Adipose tissue (tissue), 3 donors: ENCODE measurements at regions not wholly inside any gene's neighbourhood (a gene's known extent, or its start where the extent isn't known, plus 50 kb on each side); places are given as distances from the start of the nearest gene placed in this dataset.

Experiments
- H3K27ac ChIP-seq: one replicate; pipeline ENCODE4 v1.5.1; 2013; ENCODE audit warnings: low read depth, low read length
- WGBS, 3 donors: extraction: QIAGEN DNeasy Blood & Tissue Kit; methylation state at CpG; one replicate each; pipeline ENCODE4 v1.1.7; 2013; 5-methylcytosine and 5-hydroxymethylcytosine counted together
- donor health status: healthy with polysubstance abuse.
- donor health status: Bipolar disorder and iron deficiency.
- donor health status: healthy.

DNA sequence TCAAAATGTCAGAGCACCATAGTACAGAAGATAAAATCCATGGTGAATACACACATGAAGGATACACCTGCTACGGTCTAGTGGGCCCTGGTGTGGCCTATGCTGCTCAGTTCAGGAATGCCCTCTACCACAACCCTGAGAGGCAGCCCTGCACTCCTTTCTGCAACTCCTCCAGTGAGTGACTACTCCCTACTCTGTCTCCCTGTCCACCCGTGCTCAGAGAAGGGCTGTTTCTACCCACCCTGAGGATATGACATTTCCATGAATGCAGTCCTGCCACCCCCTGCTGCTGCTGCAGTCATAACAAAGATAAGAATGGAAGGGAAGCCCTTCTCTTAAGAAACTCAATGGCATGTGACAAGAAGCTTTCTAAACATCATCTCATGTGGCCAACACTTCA is 137.0 kb downstream of the EN1 start:
- H3K27ac ChIP-seq = no peak overlapping the region
- 51 to 60% (median 52%) methylated on average over 2 of the region's 2 CpGs for WGBS, 3 donors

DNA sequence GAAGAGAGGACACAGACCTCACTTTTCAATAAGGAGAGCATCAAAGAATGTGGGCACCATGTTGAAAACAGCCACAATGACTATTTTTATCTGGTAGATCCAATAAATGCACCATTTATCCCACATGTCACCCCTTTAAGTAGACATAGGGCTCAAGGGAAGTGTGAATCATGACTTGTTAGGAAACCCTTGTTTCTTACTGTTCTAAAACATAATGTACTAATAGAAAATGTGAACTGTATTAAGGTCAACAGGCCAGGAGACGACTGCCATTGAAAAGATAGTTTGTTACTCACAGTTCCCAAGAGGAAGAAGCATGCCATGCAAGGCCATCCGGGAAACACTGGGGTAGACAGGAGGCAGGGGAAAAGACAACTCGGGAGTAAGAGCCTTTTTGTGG is 137.7 kb downstream of the EN1 start:
- 56 to 70% (median 65%) methylated on average over 3 of the region's 3 CpGs for WGBS, 3 donors

DNA sequence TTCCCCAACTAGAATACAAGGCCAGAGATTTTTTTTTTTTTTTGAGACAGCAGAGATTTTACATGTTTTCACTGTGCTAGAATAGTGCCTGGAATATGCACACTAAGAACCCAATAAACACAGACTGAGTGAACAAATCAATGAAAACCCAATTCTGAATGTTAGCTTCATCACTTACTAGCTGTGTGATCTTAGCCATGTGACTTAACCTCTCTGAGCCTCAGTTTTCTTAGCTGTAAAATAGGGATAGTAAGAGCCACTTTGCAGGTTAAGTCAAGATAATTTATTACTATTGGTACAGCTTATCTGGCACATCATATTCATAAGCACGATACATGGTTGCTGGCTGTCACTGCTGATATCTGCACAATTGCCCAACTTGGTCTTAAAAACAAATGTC is 140.6 kb downstream of the EN1 start:
- 74 to 83% (median 82%) methylated on average over 1 of the region's 1 CpG for WGBS, 3 donors

More for the DNA sequence above, 137.7 kb downstream of the EN1 start:
- H3K27ac ChIP-seq = no peak overlapping the region

DNA sequence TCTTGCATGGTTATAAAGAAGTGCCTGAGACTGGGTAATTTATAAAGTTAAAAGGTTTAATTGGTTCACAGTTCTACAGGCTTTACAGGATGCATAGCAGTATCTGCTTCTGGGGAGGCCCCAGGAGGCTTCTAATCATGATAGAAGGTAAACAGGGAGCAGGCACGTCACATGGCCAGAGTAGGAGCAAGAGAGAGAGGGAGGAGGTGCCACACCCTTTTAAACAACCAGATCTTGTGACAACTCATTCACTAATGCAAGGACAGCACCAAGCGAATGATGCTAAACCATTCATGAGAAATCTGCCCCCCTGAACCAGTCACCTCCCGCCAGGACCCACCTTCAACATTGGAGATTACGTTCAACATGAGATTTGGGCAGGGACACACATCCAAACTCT is 141.1 kb downstream of the EN1 start:
- H3K27ac ChIP-seq = no peak overlapping the region
- WGBS, 3 donors = 68 to 76% (median 75%) methylated on average over 4 of the region's 4 CpGs

More for the DNA sequence above, 140.6 kb downstream of the EN1 start:
- no peak overlapping the region for H3K27ac ChIP-seq

DNA sequence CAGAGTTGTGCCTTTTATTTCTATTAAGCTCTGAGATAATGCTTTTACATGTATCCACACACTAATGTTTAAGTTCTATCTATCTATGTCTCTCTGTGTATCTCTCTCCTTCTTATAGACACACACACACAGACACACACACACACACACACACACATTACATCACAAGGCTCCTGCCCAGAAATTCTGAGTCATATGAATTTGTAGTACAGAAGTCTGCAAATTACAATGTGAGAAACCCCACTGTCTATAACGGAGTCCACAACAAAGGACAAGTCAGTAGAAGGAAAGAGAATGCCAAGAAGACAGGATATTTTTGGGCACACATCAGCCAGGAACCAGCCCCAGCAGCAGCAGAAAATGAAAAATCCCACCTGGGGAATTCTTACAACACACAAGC is 142.4 kb downstream of the EN1 start:
- WGBS, 3 donors = 62 to 85% (median 66%) methylated on average over 1 of the region's 1 CpG
- no peak overlapping the region for H3K27ac ChIP-seq

DNA sequence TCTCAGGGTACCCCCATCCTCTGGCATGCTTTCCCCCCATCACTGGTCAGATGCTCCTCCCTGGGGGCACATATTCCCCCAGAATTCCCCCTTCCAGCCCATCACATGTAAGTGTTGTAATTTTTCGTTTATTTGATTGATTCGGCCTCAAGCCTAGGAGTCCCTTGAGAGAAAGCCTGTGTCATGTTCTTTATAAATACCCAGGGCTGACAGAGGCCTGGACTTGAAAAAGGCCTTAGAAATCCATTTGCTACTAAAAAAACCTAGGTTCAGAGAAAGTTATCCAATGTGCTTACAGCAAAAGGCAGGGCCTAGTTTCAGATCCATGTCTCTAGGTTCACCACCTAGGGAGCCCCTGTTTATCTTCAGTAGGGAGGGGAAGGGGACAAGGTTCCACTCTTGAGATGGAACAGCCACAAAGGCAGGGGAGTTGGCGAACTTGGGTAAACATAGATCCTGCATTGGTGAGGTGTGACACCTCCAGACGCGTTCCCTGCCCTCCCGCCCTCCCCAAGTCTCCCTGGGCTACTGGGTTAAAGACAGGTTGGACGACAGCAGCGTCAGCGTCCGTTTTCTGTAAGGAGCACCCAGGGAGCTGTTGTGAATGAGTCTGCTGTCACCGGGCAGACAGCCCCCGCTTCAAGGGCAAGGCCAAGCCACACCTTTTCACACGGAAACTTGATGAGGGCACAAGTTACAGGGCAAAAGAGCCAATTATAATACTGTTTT is 147.8 kb downstream of the EN1 start:
- WGBS, 3 donors = 50 to 63% (median 53%) methylated on average over 13 of the region's 13 CpGs
- H3K27ac ChIP-seq = no peak overlapping the region

DNA sequence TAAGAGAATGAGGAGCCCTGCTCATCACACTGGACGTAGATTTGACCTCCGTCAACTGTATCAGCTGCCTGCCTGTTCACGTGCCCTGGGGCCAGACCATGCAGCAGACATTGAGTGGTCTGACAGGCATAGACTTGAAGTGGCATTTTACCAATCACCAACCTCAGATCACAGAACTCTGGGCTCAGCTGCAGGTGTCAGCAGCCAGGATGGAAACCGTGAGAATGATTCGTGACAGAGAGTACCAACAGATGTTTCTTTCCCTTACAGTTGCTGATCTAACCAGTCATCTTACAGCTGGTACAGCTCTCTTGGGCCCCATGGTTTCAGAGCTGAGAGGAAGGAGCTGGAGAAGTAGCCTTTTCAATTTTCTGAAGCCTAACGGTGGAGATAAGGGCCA is 148.9 kb downstream of the EN1 start:
- 67 to 92% (median 83%) methylated on average over 6 of the region's 6 CpGs for WGBS, 3 donors
- no peak overlapping the region for H3K27ac ChIP-seq

DNA sequence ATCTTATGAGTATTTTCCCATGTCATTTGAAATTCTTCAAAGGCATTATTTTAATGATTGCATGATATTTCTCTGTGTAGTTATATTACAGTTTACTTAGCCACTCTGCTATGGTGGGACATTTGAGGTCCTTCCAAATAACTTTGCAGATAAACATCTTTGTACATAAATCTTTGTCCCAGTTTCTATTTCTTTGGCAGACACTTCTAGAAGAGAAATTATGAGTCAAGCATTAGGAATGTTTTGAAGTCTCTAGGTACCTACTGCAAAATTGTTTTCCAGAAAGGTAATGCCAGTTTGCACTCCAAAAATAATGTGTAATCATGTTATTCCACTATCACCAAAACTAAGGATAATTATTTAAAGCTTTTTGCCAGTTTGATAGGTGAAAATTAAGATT is 149.7 kb downstream of the EN1 start:
- no peak overlapping the region for H3K27ac ChIP-seq

DNA sequence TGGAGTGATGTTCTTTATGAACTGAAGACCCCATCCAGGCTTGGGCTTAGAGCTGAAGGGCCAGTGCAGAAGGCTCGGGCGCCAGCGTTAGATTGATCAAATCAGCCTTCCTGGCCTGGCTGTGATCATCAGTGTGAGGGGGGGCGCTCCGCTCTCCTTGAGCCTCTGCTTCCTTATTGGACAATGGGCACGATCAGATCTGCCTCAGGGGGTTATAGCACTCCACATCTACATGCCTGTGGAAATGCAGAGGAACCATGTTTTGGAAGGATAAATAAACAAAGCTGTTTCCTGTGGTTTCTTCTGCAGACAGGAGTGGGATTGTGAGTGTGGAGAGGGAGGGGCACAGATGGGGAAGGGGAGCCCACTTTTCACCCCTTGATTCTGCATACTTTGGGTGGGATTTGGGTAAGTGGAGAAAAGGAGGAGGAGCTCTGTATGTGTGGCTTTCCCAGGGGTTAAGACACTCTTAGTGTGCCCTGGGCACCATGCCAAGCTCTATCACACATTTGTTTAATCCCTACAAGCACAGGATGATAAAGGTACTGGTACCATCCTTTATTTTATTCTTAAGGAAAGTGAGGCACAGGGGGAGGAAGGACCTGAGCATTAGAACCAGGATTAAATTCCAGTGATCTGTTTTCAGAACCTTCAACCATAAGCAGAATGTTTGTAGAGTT is 150.5 kb downstream of the EN1 start:
- H3K27ac ChIP-seq = no peak overlapping the region
- 56 to 80% (median 68%) methylated on average over 6 of the region's 6 CpGs for WGBS, 3 donors

DNA sequence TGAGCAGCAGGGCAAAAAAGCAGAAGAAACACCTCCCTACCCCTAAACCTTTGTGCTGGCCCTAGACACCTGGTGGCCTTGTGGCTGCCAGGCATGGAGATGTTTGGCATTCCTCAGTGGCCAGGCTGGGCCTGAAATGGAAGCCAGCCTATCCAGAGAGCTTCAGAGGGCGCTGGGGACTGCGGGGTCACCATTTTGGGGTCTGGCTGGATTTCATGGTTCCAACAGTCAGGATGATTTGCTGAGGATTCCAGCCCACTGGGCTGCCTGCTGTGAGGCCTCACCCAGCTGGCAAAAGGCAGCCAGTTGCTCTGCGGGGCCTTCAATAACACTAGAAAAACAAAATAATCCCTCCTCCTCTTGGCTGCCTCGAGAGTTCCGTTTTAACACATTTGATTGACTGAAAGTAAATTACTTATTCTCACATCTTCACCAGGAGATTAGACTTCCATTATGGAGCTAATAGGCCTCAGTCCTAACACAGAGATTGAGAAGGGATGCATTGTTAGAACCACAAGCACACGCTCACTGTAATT is 154.1 kb downstream of the EN1 start:
- 58 to 61% (median 61%) methylated on average over 6 of the region's 6 CpGs for WGBS, 3 donors
- no peak overlapping the region for H3K27ac ChIP-seq

DNA sequence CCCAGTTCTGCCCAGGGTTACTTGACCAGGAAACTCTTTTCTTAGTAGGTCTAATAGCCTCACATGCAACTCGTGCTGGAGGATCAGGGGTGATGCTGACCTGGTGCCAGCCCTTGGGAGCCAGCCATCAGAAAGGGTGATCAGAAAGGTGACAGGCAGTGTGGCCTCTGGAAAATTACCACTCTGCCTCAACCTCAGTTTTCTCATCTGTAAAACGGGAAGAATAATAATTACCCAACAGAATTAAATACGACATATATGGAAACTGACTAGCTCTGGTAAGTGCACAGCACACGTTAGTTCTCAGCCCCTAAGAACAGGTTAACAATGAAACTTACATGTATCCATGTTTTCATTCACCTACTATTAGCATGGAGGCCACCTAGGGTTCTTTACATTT is 157.6 kb downstream of the EN1 start:
- 80 to 84% (median 82%) methylated on average over 4 of the region's 4 CpGs for WGBS, 3 donors
- H3K27ac ChIP-seq = no peak overlapping the region

DNA sequence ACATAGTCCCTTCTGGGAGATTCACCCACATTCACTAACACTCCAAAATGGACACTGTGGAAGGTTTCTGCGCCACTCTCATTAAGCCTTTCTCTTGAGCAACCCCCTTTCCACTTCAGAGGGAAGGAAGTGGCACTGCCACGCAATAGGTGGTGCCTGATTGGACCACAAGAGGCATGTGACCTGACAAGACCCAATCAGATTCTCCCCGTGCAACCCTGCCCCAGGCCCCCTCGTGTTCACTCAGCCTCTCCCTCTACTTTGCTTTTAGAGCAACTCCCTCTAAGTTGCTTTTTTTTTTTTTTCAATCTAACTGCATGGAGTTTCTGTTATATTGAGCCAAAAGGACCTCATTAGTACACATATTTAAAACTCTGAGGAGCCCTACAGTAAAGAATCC is 158.0 kb downstream of the EN1 start:
- 70 to 78% (median 74%) methylated on average over 4 of the region's 4 CpGs for WGBS, 3 donors
- H3K27ac ChIP-seq = no peak overlapping the region

DNA sequence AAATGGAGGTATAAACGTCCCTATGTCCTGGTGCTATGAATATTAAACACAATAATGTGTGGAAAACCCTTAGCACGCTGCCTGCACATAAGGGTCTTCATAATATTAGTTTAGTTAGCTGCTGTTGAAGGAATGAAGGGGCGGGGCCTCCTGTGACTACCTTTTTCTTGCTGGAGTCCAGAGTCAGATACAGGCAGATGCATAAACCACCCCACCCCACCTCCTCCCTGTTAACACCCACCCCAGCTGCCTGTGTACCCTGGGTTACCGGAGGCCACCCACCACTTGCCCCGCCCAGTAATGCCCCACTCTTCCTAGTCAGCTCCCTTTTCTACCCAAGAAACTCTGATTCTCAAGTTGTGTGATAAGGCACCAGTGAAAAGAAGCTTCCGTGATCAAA is 158.4 kb downstream of the EN1 start:
- no peak overlapping the region for H3K27ac ChIP-seq
- 78 to 85% (median 79%) methylated on average over 6 of the region's 6 CpGs for WGBS, 3 donors

DNA sequence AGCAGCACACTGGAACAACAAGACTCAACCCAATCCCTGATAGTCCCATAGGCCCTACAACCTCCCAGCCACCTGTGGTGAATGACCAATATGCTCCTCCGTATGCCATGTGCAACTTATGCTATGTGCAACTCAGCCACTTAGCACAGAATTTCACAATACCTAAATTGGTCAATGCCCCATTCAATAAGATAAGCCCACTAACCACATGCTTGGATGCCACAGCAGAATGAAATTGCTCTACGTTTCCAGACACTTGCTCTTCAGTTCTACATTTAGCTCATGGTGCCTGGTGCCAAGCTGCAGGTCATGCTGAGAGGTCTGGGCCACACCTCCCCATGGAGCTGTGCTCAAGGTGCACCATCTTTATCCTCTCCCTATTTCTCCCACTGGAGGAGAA is 159.8 kb downstream of the EN1 start:
- 55 to 80% (median 66%) methylated on average over 2 of the region's 2 CpGs for WGBS, 3 donors
- no peak overlapping the region for H3K27ac ChIP-seq

DNA sequence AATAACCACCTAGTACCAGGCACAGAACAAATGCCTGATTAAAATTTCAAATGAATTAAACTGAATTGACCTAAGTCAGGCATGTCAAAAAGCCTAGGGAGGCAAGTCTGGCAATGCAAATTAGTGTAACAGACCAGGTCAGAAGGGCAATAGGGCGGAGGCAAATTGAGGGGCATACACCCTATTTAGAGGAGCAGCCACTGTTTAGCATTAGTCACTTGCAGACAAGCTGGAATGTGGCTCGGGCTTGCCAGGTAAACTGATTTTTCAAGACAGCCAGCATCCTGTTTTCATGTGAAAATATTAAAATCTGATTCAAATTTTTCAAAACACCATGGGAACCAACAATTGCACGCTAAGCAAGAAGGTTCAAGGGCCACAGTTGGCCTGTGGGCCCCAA is 160.3 kb downstream of the EN1 start:
- no peak overlapping the region for H3K27ac ChIP-seq
- 63 to 67% (median 65%) methylated on average over 3 of the region's 3 CpGs for WGBS, 3 donors

DNA sequence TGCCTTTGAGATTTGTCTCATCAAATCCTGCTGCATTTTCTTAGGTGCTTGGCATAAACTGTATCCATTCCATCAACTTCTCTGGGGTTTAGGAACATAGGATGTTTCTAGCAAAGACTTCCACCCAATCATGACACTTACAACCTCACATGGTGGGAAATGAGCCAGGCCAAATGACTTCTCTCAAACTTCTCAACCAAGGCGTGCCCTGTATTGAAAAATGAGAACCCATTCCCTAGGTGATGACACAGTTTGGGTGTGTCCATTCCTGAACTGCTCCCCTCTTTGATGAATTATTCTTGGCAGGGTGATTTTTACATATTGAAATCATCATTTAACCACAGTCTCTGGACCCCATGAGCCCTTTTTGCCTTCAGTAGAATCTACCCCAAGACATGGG is 161.1 kb downstream of the EN1 start:
- H3K27ac ChIP-seq = no peak overlapping the region
- WGBS, 3 donors = 67 to 90% (median 73%) methylated on average over 1 of the region's 1 CpG

DNA sequence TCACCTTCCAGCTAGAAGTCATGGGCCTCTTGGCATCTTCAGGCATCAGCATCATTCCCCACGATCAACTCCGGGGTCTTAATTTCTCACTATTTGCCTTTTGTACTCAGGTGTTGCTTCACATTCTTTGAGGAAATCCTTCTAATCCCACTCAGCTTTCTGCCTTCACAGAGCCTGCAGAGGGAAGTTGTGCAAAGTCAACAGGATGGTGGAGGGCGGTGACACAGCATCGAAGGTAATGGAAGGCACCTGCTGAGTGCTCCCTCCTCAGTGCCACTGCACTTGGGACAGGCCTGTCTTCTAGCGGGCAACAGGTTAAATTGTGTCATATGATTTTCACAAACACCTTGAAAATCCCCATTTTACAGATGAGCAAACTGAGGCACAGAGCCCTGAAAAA is 164.0 kb downstream of the EN1 start:
- WGBS, 3 donors = 89 to 94% (median 92%) methylated on average over 5 of the region's 5 CpGs
- H3K27ac ChIP-seq = no peak overlapping the region

DNA sequence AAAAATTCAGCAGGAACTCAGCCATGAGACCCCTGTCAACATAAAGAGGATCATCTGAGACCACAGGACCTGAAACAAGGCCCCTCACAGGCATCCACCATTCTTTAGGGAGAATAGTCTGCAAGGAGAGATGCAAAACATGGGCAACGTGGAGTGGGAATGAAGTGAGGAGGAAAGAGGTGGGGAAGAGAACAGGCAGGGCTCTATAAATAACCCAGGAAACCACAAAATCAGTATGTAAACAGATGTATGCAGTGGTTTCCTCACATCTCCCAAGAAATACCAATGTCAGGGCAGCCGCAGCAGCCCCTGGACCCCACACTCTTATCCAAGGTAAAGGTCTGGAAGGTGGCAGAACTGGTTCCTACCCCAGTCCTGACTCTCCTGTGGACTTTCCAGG is 168.5 kb downstream of the EN1 start:
- no peak overlapping the region for H3K27ac ChIP-seq
- WGBS, 3 donors = 43 to 47% (median 46%) methylated on average over 2 of the region's 2 CpGs

DNA sequence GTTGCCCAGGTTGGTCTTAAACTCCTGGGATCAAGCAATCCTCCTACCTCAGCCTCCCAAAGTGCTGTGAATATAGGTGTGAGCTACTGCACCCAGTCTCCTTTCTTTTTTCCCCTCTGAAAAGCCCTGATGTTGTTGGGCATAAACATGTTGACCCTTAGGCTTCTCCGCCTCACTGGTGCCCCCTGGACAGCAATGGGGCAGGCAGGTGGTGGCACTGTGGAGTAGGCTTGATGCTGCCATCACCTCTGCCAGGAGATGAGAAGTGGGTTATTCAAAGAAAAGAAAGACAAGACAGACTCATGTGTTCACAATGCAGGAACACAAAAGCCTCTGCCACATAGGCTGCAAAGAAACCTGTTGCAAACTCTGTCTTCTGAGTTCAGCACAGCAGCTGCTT is 169.9 kb downstream of the EN1 start:
- 76 to 95% (median 89%) methylated on average over 1 of the region's 1 CpG for WGBS, 3 donors
- no peak overlapping the region for H3K27ac ChIP-seq

DNA sequence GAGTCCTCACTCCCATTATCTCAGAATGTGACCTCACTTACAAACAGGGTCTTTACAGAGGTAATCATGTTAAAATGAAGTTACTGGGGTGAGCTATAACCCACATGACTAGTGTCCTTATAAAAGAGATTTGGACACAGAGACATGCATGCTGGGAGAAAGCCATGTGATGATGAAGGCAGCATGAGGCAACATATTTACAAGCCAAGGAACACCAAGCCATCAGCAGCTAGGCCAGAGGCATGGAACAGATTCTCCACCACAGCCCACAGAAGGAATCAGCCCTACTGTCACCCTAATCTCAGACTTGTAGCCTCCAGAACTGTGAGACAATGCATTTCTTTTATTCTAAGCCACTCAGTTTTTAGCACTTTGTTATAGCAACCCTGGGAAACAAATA is 171.9 kb downstream of the EN1 start:
- H3K27ac ChIP-seq = no peak overlapping the region
